ENCODE measurements at regions not wholly inside any gene's neighbourhood (a gene's known extent, or its start where the extent isn't known, plus 50 kb on each side); places are given as distances from the start of the nearest gene placed in this dataset.
"Not testable (repeated sequence)": the region's sequence is repeated elsewhere in the genome, so short reads cannot be mapped to it uniquely, and the experiment has no call there.

DNA sequence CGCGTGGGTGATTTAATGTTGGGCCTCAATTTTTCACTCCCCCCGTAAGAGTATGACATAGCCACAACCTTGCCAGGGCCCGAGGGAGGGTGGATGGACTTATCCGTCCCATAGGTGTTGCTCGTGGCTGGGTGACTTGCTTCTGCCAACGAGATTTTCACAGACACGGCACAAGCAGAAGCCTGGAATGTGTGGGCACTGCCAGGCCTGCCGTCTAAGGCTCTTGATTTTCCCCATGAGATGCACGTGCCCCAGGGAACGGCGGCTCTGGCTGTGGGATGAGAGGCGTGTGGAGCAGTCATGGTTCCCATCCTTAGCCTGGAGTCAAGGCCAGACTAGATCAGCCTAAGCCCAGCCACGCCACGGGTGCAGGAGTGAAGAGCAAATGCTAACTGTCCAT lies 58.6 kb upstream of the APOD start:
- H3K36me3 Mint-ChIP-seq, DNase-seq, CTCF ChIA-PET, H3K4me3 Mint-ChIP-seq, H3K27ac Mint-ChIP-seq, H3K4me1 Mint-ChIP-seq, H3K9me3 Mint-ChIP-seq: not testable (repeated sequence)
- peaks cover 20% of the 10 kb centered on the region for H3K27me3 Mint-ChIP-seq

DNA sequence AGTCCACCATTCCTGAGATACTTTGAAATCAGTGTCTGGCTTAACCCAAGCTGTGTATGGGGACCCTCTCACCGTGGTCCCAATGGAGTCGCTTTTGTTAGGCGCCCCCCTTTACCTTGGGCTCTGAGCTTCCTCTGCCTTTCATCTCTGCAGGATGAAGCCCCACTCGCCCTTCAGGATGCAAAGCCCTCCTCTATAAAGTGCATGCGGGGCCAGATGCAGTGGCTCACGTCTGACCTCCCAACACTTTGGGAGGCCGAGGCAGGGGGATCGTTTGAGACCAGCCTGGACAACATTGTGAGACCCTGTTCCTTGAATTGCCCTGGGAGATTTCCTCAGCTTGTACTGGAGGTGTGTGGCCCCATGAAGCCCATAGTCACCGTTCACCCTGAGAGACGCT lies 54.7 kb upstream of the APOD start:
- DNase-seq, H3K4me1 Mint-ChIP-seq, H3K36me3 Mint-ChIP-seq, H3K27me3 Mint-ChIP-seq, H3K27ac Mint-ChIP-seq, CTCF ChIA-PET, H3K9me3 Mint-ChIP-seq, H3K4me3 Mint-ChIP-seq: not testable (repeated sequence)

DNA sequence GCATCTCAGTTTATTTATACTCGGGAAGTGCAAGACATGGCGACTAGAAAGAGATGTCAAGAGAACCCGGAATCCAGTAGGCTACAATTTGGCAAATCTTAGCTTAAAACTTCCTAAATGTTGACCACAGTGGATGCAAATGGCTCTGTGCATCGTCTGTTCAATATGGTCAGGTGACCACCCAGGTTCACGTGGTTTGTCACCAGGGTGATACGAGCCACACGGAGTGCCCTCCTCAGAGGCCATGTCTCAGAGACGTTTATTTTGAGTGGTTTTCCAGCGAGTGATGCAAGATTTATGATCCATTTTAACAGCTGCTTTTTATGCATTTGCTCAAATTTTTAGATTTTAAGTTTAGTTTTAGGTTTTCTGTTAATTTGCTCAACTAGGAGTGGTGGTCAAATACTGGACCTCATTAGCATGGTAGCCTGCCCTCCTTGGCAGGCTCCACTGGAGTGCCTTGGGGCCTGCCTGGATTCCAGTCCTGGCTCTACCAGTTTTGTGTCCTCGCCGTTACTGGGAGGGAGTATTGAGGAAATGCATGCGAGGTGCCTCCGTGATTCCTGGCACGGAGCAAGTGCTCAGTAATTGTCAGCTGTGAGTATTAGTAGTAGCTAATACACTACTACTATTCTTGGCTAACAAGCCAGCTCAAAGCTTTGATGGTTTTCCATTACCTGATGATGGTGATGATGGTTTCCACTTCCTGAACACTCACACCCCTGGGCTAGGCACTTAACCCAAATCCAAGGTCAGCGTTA lies 53.9 kb upstream of the APOD start:
- CTCF ChIA-PET, H3K4me1 Mint-ChIP-seq, H3K4me3 Mint-ChIP-seq: not testable (repeated sequence)

DNA sequence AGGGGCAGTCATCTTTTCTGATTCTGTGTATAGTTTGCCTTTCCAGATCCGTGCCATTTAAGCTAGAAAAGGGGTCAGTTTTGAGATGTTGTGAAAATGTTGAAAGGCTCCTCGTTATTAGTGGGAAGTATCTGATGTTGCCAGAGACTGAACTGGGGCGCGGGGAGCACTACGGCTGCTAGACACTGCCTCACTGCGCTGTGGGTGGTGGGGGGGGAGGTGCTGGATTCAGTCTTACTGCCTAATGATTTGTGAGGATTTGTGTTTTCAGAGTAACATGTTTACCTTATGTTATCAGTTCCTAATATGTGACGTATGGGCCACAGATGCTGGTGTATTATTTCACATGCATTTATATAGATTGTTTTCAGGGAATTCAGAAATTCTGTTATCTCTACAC lies 53.3 kb upstream of the APOD start:
- H3K27ac Mint-ChIP-seq, H3K4me1 Mint-ChIP-seq: not testable (repeated sequence)

More for the DNA sequence above, 53.9 kb upstream of the APOD start:
- not testable (repeated sequence) for H3K9me3 Mint-ChIP-seq, DNase-seq, H3K27ac Mint-ChIP-seq, H3K36me3 Mint-ChIP-seq, H3K27me3 Mint-ChIP-seq

DNA sequence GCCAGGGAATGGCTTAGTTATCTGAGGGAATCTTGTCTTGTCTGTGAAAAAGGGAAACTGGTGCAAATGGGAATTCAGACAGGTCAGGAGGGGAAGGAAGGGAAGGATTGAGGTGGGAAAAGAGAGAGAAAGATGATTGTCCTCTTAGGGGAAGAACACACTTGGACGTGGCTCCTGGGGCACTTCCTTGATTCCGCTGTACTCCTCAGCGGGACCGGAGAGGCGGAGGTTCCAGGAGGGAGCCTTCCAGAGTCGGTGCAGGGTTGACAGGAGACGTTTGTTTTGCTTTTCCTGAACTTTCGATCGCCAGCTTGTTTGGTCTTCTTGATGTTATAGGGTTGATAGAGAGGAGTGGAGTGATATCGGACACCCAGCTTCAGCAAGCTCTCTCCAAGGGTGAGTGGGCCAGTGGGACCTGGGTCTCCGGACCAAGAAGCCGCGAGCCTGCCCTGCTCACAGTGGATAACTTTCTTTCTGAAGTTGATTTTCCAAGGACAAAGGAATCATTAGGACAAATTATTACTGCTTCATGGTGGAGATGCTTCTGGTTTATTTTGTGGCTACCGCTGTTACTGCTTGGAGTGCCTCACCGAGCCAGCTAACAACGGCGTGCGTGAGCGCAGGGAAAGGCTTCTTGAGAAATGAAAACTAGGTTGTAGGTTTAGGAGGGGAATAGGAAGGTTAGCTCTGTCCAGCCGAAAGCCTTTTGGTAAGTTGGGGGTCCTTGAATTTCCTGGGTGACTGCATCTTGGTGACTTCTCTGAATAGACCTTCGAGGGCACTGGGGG lies 52.4 kb upstream of the APOD start:
- H3K27me3 Mint-ChIP-seq, H3K4me1 Mint-ChIP-seq, DNase-seq, H3K36me3 Mint-ChIP-seq, CTCF ChIA-PET, H3K9me3 Mint-ChIP-seq, H3K27ac Mint-ChIP-seq: not testable (repeated sequence)
- H3K4me3 Mint-ChIP-seq: peak overlapping the region; percentile 58

More for the DNA sequence above, 53.3 kb upstream of the APOD start:
- H3K4me3 Mint-ChIP-seq: peak overlapping the region; percentile 31
- H3K27me3 Mint-ChIP-seq, DNase-seq, CTCF ChIA-PET, H3K9me3 Mint-ChIP-seq, H3K36me3 Mint-ChIP-seq: not testable (repeated sequence)

DNA sequence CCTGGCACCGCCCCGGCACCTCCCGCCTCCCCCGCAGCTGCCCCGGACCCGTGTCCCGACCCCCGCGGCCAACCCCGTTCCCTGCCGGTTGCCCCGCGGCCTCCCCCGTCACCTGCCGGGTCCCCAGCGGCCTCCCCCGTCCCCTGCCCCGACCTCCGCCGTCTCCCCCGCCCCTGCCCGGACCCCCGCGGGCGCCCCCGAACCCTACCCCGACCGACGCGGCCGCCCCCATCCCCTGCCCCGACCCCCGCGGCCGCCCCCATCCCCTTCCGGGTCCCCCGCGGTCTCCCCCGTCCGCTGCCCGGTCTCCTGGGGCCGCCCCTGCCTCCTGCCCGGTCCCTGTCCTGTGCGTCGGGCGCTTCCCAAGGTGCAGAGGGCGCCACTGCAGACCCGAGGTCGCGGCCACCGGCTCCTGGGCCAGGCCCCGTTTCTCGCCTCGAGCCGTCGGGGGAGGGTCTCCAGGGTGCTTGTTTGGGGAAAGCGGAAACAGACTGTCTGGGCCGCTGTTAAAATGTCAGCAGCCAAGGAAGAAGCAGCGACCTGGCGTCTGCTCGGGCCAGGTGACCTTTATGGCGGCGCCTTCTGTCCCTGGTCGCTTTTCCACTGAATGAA lies 51.6 kb upstream of the APOD start:
- not testable (repeated sequence) for H3K4me3 Mint-ChIP-seq

DNA sequence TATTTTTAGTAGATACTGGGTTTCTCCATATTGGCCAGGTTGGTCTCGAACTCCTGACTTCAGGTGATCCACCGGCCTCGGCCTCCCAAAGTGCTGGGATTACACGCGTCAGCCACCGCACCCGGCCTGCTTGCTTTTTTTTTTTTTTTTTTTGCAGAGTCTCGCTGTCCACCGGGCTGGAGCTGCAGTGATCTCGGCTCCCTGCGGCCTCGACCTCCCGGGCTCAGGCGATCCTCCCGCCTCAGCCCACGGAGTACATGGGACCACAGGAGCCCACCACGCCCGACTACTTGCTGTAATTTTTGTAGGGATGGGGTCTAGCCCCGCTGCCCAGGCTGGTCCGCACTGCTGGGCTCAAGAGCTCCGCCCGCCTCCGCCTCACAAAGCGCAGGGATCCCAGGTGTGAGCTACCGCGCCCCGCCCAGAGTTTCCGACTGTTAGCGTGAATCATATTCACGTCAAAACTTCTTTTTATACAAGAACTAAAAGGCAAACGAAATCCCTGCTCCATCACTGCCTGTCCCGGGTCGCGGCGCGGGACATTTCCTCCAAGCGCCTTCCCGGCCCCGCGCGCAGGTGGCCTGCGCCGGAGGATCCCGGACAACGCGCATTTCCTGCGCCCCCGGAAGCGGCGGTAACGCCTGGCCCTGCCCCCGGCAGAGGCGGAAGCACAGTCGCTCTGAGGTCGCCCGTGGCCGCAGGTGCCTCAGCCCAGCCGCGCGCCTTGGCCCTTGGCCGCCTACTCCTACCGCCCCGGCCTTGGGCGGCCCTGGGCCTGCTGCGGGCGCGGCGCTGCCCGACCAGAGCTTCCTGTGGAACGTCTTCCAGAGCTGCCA lies 50.9 kb upstream of the APOD start:
- H3K9me3 Mint-ChIP-seq, H3K36me3 Mint-ChIP-seq, DNase-seq, H3K4me1 Mint-ChIP-seq, H3K4me3 Mint-ChIP-seq, CTCF ChIA-PET, H3K27me3 Mint-ChIP-seq, H3K27ac Mint-ChIP-seq: not testable (repeated sequence)

More for the DNA sequence above, 51.6 kb upstream of the APOD start:
- CTCF ChIA-PET, H3K4me1 Mint-ChIP-seq, H3K9me3 Mint-ChIP-seq, DNase-seq, H3K27ac Mint-ChIP-seq, H3K27me3 Mint-ChIP-seq, H3K36me3 Mint-ChIP-seq: not testable (repeated sequence)
